Stimulated activated CD8-positive, alpha-beta memory T cell treated with anti-CD3 and anti-CD28 coated beads, Interleukin-12 subunit alpha, Interleukin-12 subunit beta, amount 100 ng/mL, for 1 hour (primary cell): ENCODE measurements at regions not wholly inside any gene's neighbourhood (a gene's known extent, or its start where the extent isn't known, plus 50 kb on each side); places are given as distances from the start of the nearest gene placed in this dataset.
"Not testable (repeated sequence)": the region's sequence is repeated elsewhere in the genome, so short reads cannot be mapped to it uniquely, and the experiment has no call there.

Experiments
- DNase-seq: peaks from one replicate; pipeline ENCODE4 v3.0.0-alpha.2; 2020; ENCODE audit warnings: low read depth

DNA sequence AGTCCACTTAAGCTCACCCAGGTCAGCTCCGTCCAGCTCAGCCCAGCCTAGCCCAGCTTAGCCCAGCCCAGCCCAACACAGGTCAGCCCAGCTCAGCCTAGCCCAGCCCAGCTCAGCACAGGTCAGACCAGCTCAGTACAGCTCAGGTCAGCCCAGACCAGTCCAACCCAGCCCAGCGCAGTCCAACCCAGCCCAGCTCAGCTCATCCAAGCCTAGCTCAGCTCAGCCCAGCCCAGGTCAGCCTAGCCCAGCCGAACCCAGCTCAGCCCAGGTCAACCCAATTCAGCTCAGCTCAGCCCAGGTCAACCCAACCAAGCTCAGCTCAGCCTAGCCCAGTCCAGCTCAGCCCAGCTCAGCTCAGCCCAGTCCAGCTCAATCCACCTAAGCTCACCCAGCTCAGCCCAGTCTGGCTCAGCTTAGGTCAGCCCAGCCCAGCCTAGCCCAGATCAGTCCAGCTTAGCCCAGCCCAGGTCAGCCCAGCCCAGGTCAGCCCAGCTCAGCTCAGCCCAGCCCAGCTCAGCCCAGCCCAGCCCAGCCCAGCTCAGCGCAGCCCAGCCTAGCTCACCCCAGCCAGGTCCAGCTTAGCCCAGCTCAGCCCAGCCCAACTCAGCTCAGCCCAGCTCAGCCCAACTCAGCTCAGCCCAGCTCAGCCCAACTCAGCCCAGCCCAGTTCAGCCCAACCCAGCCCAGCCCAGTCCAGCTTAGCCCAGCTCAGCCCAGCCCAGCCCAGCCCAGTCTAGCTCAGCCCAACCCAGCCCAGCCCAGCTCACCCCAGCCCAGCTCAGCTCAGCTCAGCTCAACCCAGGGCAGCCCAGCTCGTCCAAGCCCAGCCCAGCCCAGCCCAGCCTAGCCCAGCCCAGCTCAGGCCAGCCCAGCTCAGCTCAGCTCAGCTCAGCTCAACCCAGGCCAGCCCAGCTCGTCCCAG, 184.0 kb downstream of the TMEM121 start:
- DNase-seq, result no peak

DNA sequence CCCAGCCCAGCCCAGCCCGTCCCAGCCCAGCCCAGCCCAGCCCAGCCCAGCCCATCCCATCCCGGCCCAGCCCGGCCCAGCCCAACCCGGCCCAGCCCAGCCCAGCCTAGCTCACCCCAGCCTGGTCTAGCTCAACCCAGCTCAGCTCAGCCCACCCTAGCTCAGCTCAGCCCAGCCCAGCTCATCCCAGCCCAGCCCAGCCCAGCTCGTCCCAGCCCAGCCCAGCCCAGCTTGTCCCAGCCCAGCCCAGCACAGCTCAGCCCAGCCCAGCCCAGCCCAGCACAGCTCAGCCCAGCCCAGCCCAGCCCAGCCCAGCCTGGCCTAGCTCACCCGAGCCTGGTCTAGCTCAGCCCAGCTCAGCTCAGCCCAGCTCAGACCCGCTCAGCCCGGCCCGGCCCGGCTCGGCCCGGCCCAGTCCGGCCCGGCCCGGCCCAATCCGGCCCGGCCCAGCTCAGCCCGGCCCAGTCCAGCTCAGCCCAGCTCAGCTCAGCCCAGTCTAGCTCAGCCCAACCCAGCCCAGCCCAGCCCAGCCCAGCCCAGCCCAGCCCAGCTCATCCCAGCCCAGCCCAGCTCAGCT, 184.7 kb downstream of the TMEM121 start:
- no peak for DNase-seq

DNA sequence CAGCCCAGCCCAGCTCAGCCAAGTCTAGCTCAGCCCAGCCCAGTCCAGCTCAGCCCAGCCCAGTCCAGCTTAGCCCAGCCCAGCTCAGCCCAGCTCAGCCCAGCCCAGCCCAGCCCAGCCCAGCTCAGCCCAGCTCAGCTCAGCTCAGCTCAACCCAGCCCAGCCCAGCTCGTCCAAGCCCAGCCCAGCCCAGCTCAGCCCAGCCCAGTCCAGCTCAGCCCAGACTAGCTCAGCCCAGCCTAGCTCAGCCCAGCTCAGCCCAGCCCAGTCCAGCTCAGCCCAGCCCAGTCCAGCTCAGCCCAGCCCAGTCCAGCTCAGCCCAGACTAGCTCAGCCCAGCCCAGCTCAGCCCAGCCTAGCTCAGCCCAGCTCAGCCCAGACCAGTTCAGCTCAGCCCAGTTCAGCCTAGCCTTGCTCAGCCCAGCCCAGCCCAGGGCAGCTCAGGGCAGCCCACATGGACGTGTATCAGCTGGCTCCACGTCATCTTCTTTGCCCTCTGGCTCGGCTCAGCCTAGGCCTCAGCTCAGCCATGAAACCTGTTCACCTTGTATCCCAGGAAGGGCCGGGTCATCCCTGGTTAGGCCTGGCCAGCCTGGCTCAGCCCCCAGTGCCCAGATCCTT, 185.6 kb downstream of the TMEM121 start:
- DNase-seq, result no peak

DNA sequence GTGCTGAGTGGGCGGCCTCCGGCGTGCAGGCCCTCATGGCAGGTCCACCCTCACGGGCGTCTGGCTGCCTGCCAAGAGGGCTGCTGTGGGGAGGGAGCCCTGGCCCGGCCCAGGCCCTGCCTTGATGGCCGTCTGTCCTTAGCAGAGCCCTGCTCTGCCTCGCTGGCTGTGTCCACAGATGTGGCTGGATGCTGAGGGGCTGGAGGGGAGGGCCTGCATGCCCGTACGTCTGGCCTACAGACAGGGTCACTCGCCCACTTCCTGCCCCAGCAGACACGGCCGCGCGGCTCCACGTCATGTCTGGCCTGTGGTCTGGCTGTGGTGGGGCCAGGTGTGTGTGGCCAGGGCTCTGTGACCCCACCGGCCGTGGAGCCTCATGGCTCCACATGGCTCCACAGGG, 186.3 kb downstream of the TMEM121 start:
- DNase-seq, result not testable (repeated sequence)

DNA sequence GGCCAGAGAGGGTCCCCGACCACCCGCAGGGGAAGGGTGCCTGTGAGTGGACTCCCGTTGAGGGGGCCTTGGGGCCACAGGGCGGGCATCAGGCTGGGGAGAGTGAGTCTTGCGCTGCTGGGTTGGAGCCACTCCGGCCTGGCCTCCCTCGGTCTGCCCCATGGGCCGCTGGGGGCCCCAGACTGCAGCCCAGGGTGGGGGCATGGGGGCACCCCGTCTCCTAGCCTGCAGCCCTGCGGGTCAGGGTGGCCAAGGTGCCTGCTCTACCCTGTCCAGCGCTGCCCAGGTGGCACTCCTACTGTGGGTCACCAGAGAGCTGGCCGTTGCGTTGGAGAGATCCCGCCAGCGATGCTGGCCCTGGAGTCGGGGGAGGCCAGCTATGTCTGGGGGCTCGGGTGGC, 186.8 kb downstream of the TMEM121 start:
- not testable (repeated sequence) for DNase-seq

DNA sequence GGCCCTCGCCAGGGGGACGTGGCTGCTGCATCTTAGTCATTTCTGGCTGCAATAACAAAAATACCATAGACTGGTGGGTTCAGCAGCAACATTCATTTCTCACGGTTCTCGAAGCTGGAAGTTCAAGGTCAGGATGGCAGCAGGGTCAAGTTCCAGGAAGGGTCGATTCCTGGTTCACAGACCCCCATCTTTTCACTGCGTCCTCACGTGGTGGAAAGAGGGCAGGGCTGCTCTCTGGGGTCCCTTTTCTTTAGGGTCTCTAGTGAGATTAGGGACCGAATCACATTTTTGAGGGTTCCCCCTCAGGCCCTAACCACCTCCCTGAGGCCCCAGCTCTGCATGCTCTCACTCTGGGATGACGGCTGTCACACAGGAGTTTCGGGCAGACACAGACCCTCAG, 187.5 kb downstream of the TMEM121 start:
- not testable (repeated sequence) for DNase-seq

DNA sequence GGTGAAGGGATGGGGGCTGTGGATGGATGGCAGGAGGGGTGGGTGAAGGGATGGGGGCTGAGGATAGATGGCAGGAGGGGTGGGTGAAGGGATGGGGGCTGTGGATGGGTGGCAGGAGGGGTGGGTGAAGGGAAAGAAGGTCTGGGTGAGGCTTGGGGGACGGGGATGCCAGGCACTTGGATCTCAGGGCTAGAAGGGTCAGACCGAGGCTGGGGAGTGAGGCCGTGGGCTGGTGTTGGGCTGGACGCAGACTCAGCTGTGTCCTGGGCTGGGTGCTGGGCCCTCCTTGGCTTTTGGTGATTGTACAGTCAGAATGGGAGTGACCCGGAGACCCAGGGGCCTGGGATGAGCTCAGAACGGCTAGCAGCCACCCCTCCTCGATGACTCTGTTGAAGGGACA, 192.4 kb downstream of the TMEM121 start:
- not testable (repeated sequence) for DNase-seq

DNA sequence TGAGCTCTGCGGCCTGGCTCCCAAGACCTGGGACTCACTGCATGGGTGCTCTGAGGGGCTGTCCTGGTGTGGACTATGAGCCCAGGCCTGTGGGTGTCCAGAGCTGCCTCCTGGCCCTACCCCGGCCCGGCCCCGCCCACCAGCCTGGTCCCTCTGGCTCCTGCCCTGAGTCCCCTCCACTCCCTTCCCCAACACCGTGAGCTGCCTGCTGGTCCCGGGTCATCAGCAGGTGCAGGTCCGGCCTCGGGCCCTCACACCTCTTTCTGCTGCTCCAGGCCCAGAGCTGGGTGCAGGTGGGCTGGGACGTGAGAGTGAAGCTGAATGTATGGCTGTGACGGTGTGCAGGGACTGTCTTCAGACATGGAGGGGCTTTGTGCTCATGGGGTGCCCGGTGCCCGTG, 193.7 kb downstream of the TMEM121 start:
- not testable (repeated sequence) for DNase-seq

DNA sequence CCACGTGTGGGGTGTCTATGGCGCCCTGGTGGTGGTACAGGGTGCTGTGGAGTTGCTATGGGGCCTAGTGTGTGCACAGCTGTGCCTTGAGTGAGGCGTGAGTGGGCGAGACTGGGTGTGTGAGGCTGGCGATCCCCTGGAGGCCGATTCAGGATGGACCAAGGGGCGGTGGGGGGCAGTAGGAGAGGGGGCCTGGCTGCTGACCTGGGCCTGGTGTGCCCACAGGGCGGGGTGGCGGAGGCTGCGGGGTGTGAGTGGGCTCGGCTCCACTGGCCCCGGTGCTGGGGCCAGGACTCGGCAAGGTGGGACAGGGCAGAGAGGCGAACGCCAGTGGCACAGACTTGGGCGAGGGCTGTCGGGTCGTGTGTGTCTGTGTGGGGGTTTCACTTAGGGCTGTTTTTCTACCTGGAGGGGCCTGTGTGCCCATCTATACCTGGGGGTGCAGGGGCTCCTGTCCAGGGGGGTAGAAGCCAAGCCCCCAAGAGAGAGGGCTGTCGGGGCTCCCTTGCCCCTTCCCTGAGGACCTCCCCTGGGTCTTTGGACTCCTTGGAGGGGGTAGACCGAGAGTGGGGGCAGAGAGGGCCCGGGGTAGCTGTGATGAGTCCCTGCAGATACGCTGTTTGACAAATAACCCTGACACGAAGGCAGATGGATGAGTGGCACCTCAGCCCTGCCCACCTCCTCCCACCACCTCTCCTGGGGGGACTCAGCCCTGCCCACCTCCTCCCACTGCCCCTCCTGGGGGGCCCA, 194.6 kb downstream of the TMEM121 start:
- DNase-seq, result not testable (repeated sequence)

DNA sequence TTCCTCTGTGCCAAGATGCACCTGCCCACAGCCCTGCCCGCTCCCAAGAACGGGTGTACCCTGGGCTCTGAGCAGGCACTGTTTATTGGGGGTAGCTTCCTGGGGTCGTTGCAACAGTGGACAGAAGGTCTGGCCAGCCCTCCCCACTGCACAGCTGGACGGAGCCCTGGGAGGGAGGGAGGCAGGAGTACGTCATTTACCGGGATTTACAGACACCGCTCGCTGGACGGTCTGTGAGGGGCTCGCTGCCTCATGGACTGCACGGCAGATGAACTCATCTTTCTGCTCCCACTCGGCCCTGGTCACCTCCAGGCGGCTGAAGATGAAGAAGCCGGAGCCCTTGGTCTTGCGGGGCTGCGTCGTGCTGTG, 195.2 kb downstream of the TMEM121 start:
- DNase-seq, result not testable (repeated sequence)

DNA sequence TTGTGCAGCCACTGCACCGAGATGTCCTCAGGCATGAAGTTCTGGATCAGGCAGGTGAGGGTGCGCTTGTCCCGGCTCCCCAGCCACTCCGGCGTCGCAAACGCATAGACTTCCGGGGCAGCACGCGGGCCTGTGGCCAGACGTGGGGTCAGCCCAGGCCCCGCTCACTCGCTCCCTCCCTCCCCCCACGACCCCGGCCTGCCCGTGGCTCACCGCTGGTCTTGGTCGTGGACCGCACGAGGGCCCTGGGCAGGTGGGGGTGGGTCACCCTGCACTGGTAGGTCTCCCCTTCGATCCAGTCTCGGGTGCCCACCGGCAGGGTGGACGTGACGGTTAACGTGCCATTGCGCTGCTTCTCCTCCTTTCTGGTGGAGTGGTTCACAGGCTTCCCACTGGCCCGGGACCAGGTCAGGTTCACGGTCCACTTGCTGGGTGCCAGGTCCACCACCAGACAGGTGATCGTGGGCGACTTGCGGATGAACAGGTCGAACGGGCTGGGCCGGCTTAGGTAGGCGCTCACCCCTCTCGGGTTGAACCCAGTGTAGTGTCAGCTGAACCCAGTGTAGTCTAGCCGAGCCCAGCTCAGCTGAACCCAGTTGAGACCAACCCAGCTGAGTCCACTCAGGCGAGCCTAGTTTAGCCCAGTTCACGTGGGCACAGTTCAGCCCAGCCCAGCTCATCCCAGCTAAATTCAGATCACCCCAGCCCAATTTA, 195.8 kb downstream of the TMEM121 start:
- not testable (repeated sequence) for DNase-seq

DNA sequence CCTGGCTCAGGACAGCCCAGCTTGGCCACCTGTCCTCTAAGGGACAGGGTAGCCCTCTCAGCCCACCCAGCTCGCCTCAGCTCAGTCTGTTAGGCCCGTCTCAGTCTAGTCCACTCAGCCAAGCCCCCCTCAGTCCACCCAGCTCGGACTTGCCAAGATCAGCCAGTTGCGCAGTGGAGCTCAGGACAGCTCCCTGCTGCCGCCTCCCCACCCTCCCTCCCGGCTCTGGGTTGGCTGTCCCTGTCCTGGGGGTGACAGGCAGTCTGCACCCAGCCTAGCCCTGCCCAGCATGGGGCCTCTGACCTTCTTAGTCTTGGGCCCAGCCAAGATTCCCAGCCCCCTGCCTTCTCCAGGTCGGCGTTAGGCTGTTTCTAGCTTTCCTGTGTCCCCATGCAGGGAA, 196.9 kb downstream of the TMEM121 start:
- DNase-seq, result not testable (repeated sequence)

DNA sequence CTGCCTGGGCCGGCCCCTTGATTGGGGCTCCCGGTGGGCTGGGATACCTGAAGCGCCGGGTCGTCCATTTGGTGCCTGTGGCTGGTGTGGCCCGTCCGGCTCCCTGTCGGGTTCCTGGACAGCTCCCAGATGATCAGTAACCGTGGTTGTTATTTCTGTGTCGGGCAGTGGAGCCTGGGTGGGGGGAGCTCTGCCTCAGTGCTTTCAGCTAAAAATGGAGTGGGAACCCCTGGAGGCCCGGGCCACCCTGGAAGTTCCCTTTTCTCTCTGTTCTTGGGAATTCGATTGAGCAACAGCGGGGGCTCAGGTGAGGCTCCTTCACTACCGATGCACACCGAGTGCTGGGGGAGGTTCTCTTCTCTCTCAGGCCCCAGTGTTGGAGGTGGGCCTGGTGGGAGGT, 197.4 kb downstream of the TMEM121 start:
- not testable (repeated sequence) for DNase-seq

DNA sequence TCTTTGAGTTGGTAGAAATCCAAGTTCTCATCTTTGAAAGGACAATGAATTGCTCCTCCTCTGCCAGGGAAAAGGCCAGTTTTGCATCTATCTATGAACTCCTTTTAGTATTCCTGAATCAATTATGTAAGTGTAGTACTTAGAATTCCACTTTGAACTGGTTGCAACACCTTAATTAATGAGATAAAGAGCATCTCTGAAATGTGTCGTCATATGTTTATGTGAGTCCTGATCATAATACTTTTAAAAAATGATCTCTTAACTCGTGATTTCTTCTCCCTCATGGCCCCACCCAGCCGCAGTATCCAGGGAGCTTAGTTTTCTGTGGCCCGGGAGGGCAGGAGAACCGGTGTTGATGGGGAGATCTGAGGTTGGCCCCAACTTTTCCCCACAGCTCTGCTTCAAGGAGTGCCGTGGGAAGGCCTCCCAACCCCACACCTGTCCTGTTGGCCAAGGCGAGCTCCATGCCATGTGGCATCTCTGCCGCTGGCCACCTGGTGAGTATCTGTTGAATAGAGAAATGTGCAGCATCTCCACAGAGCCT, 203.5 kb downstream of the TMEM121 start:
- DNase-seq, result not testable (repeated sequence)

DNA sequence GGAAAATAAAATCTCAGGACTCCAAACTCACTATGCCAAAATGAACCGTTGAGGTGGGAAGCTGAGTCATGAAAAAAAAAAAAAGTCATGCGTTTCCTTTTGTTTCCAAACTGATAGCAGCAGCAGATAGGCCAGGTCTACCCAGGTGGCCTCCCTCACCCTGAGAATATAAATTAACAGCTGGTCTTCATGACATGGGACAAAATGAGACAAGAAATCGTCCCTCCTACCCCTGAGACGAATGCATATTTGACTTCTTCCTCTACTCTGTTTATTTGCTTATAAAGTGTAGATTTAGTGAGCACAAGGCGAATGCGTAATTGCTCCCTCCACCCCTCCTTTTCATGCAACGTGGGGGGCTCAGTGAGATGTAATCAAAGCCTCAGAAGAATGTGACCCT, 204.3 kb downstream of the TMEM121 start:
- DNase-seq, result not testable (repeated sequence)

DNA sequence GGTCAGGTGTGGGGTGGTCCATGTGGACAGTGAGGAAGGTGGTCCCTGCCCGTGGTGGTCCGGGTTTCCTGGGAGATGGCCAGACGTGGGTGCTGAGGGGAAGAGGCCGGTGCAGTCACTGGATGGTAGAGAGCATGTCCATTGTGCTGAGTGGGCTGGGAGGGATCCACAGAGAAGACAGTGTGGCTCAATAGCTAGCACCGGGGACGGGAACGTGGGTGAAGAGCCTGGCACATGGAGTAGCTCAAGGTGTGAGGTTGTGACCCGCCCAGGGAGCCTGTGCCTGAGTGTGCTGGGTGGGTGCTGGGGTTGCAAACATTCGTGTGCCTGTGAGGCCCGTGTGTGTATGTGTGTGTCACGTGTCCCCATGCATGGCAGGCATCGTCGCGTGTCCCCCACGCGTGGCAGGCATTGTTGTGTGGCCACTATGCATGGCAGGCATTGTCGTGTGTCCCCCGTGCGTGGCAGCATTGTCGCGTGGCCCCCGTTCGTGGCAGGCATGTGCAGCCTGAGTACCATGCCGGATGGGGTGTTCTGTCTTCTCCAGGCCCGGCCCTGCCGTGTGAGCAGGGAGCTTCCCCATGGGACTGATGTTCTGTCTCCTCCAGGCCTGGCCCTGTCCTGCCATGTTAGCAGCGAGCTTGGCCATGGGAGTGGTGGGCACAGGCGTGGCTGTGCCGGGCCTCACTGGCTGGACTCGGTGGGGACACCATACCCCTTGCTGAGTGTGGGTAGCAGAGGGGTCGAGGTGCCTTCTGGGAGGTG, 205.0 kb downstream of the TMEM121 start:
- not testable (repeated sequence) for DNase-seq

DNA sequence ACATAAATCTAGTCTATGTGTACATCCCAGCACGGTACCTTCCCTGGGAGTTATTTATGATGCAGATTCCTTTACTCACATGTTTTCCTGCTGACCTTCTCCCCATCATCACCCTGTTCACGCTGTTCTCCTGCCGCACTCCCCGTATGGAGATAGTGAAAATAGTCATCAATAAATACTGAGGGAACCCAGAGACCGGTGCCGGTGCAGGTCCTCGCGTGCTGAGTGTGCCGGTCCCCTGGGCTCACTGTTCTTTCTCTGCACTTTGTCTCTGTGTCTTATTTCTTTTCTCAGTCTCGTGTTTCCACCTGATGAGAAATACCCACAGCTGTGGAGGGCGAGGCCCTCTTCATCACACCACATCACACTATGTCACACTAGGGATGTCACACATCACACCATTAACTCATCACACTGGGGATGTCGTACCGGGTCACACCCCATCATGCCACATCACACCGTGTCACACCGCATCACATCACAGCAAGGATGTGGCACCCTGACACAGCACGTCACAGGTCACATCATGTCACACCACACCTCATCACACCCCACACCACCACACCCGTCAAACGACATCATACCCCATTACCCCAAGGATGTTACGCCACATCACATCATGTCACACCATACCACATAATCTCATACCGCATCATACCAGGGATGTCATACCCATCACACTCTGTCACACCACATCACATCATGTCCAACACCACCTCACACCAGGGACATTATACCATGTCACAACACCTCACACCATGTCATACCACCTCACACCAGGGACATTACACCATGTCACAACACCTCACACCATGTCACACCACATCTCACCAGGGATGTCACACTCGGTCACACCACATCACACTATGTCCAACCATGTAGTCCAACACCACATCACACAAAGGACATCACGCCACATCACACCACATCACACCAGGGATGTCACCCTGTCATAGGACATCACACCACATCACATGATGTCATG, 207.0 kb downstream of the TMEM121 start:
- DNase-seq, result no peak

DNA sequence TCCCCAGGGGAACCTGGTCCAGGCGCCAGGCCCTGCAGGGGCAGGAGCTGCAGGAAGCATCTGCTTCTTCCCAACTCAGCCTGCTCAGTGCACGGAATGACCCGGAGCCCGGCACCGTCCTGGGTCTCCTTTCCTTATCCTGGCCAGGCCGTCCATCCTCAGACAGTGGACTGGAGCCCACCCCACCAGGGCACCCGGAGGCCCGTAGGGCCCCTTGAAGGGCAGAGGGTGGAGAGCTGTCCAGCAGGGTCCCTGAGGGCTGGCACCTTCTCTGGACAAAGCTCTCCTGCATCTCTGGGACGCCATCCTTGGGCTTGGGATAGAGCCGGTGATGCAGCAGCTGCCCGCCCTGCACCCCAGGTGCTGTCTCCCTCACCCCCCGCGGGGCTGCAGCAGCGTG, 207.9 kb downstream of the TMEM121 start:
- DNase-seq, result not testable (repeated sequence)

DNA sequence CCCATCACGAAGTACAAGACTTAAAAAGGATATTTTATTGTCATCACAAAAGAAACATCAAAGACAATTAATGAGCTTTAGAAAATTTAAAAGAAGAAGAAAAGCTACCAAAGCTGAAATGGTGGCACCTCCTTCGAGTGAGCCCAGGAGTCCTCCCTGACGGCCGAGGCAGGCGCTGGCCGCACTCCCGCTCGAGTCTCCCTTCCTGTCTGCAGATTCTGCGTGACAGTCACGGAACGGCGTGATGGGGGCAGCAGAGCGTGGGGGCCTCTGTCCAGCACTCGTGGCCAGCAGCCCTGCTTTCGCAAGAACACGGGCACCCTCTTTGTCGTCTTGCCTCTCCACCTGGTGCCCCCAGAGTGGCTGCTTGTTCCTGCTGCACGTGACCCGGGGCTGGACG, 209.9 kb downstream of the TMEM121 start:
- DNase-seq, result not testable (repeated sequence)
